ENCODE measurements at regions not wholly inside any gene's neighbourhood (a gene's known extent, or its start where the extent isn't known, plus 50 kb on each side); places are given as distances from the start of the nearest gene placed in this dataset.

GRCh38 chr5:133728475-133728874 lies 116.1 kb upstream of the FSTL4 start:
- no peaks in the 10 kb centered on the region for H3K36me3 ChIP-seq (ENCODE audit: control insufficient read depth in 2 of 2, insufficient read depth in 2 of 2, low read length in 1 of 2)
- FAIRE-seq (no peak), ATAC-seq (no peak), DNase-seq (ENCODE audit: low read depth, low spot score) (no peak)
- H2AFZ ChIP-seq (ENCODE audit: control insufficient read depth, low read depth, low read length): no peak overlapping the region
- no peak overlapping the region for H3K9ac ChIP-seq (ENCODE audit: control insufficient read depth, insufficient read depth, low read length)
- intact Hi-C loops (cut with micrococcal nuclease; ENCODE audit: unreplicated experiment): no loop called here
- ChIA-PET SMC1A (ENCODE audit: uncharacterized antibody, unreplicated experiment) (interaction anchor here (1.4 kb wide), 1 partner anchor 9 kb away, joined by 3 read pairs; no protein-coding TSS in a partner anchor), RAD21 (ENCODE audit: unreplicated experiment) (no interaction called here), CTCF (no interaction called here), POLR2A (no interaction called here)
- H3K4me2 ChIP-seq (ENCODE audit: control insufficient read depth, insufficient read depth): no peak overlapping the region
- in situ Hi-C loops (cut with MboI): no loop called here
- no peaks in the 10 kb centered on the region; the same call in 1 of the 3 replicates for H3K9me3 ChIP-seq (replicated peaks; ENCODE audit: control insufficient read depth, insufficient read depth, low read length)
- no peaks in the 10 kb centered on the region; a peak in 1 of 4 replicates for H3K27me3 ChIP-seq (replicated peaks in 1 of 2; ENCODE audit: control insufficient read depth in 2 of 2, insufficient read depth in 2 of 2, low read length in 1 of 2)
- BruUV-seq (replicated peaks): no TSS peak
- no peaks in the 10 kb centered on the region for H3K4me1 ChIP-seq (ENCODE audit: control insufficient read depth, insufficient read depth, low read length)
- no peaks in the 10 kb centered on the region for H3K79me2 ChIP-seq (ENCODE audit: control insufficient read depth, insufficient read depth, low read length)
- no peak overlapping the region for H3K4me3 ChIP-seq
- H3K27ac ChIP-seq (ENCODE audit: control insufficient read depth, insufficient read depth): no peak overlapping the region
- 30% methylated on average over 1 of the region's 1 CpG for WGBS (ENCODE audit: insufficient coverage, insufficient replicate concordance, low lambda C conversion rate, missing lambda C conversion rate)
- TF ChIP-seq PRDM15 (CRISPR knock-in tag; IDR thresholded peaks at IDR 0.05) (no peak), BCL11A (IDR thresholded peaks at IDR 0.05; ENCODE audit: low read depth, low read length) (no peak), NRF1 (conservative IDR thresholded peaks at IDR 0.05; ENCODE audit: low read depth, low read length) (no peak)
- H4K20me1 ChIP-seq (ENCODE audit: control insufficient read depth, insufficient read depth): no peaks in the 10 kb centered on the region

GRCh38 chr5:133727636-133728035 lies 115.3 kb upstream of the FSTL4 start:
- POLR2A ChIA-PET: no interaction called here
- Histone ChIP-seq H3K36me3 (ENCODE audit: control insufficient read depth in 2 of 2, insufficient read depth in 2 of 2, low read length in 1 of 2) (no peaks in the 10 kb centered on the region), H2AFZ (ENCODE audit: control insufficient read depth, low read depth, low read length) (no peak overlapping the region), H3K79me2 (ENCODE audit: control insufficient read depth, insufficient read depth, low read length) (no peaks in the 10 kb centered on the region), H3K9me3 (replicated peaks; ENCODE audit: control insufficient read depth, insufficient read depth, low read length) (no peaks in the 10 kb centered on the region; the same call in 1 of the 3 replicates), H3K27ac (ENCODE audit: control insufficient read depth, insufficient read depth) (no peak overlapping the region), H4K20me1 (ENCODE audit: control insufficient read depth, insufficient read depth) (no peaks in the 10 kb centered on the region), H3K4me2 (ENCODE audit: control insufficient read depth, insufficient read depth) (no peak overlapping the region), H3K4me3 (no peak overlapping the region), H3K4me1 (ENCODE audit: control insufficient read depth, insufficient read depth, low read length) (no peaks in the 10 kb centered on the region), H3K9ac (ENCODE audit: control insufficient read depth, insufficient read depth, low read length) (no peak overlapping the region), H3K27me3 (replicated peaks in 1 of 2; ENCODE audit: control insufficient read depth in 2 of 2, insufficient read depth in 2 of 2, low read length in 1 of 2) (no peaks in the 10 kb centered on the region; a peak in 1 of 4 replicates)
- SMC1A ChIA-PET (ENCODE audit: uncharacterized antibody, unreplicated experiment): interaction anchor here (1.0 to 1.4 kb wide), 2 partner anchors 28 to 98 kb away, joined by 3 read pairs; no protein-coding TSS in a partner anchor
- RAD21 ChIA-PET (ENCODE audit: unreplicated experiment): no interaction called here
- ATAC-seq (no peak), DNase-seq (ENCODE audit: low read depth, low spot score) (no peak), FAIRE-seq (no peak)
- in situ Hi-C loops (cut with MboI): no loop called here
- CTCF ChIA-PET: interaction anchor here (0.6 kb wide), 1 partner anchor 165 kb away, joined by 3 read pairs; no protein-coding TSS in a partner anchor
- no TSS peak for BruUV-seq (replicated peaks)
- intact Hi-C loops (cut with micrococcal nuclease; ENCODE audit: unreplicated experiment): no loop called here
- WGBS (ENCODE audit: insufficient coverage, insufficient replicate concordance, low lambda C conversion rate, missing lambda C conversion rate): 13% methylated on average over 2 of the region's 2 CpGs
- TF ChIP-seq MLLT1 (IDR thresholded peaks at IDR 0.05) (no peak), CHD1 (IDR thresholded peaks at IDR 0.05; ENCODE audit: low read depth, low read length) (no peak), CUX1 (IDR thresholded peaks at IDR 0.05; ENCODE audit: insufficient replicate concordance, low read depth, low read length) (no peak), BACH1 (IDR thresholded peaks at IDR 0.05; ENCODE audit: borderline replicate concordance) (no peak)
